OCI-LY1 (cell line): ENCODE measurements at regions not wholly inside any gene's neighbourhood (a gene's known extent, or its start where the extent isn't known, plus 50 kb on each side); places are given as distances from the start of the nearest gene placed in this dataset.
A peak's percentile ranks its signal among the peaks of the same experiment; 100 is the strongest.

Experiments used
- H2AFZ ChIP-seq: fragments of 200-600 bp; sonication (generic), shearing (Covaris generic); 2 replicates; pipeline ENCODE4 v1.6.0; 2014; ENCODE audit warnings: antibody characterized with exemption, mild to moderate bottlenecking, low read length
- H3F3A ChIP-seq: fragments of 200-600 bp; sonication (generic), shearing (Covaris generic); 2 replicates; pipeline ENCODE4 v1.6.0; 2014; ENCODE audit warnings: mild to moderate bottlenecking, antibody characterized with exemption, low read length, moderate library complexity; ENCODE audit not compliant: insufficient read depth
- H3K27ac ChIP-seq: fragments of 200-600 bp; sonication (generic); 2 replicates; pipeline ENCODE4 v1.5.1; 2014; ENCODE audit warnings: low read length, mixed run types, mild to moderate bottlenecking, low read depth; ENCODE audit not compliant: poor library complexity, severe bottlenecking
- H3K27me3 ChIP-seq: fragments of 200-600 bp; sonication (generic); 2 replicates; pipeline ENCODE4 v1.6.0; 2014; ENCODE audit warnings: antibody characterized with exemption, mild to moderate bottlenecking, low read length, moderate library complexity; ENCODE audit not compliant: insufficient read depth
- H3K36me3 ChIP-seq: fragments of 200-600 bp; sonication (generic); 2 replicates; pipeline ENCODE4 v1.6.1; 2014; ENCODE audit warnings: mild to moderate bottlenecking, antibody characterized with exemption, low read length, moderate library complexity, mixed read lengths; ENCODE audit not compliant: insufficient read depth
- H3K4me1 ChIP-seq: fragments of 200-600 bp; sonication (generic); 2 replicates; pipeline ENCODE4 v1.5.1; 2014; ENCODE audit warnings: mild to moderate bottlenecking, low read length, moderate library complexity; ENCODE audit not compliant: insufficient read depth, severe bottlenecking
- H3K4me2 ChIP-seq: fragments of 200-600 bp; sonication (generic), shearing (Covaris generic); 2 replicates; pipeline ENCODE4 v1.6.1; 2014; ENCODE audit warnings: low read length
- H3K4me3 ChIP-seq: fragments of 200-600 bp; sonication (generic); 2 replicates; pipeline ENCODE4 v1.5.1; 2014; ENCODE audit warnings: low read length, low read depth, mild to moderate bottlenecking, mixed read lengths; ENCODE audit not compliant: poor library complexity, severe bottlenecking
- H3K79me2 ChIP-seq: fragments of 200-600 bp; shearing (Covaris generic); 2 replicates; pipeline ENCODE4 v1.6.1; 2016; ENCODE audit warnings: mixed run types, low read length, mixed read lengths; ENCODE audit not compliant: insufficient read depth
- H3K9ac ChIP-seq: fragments of 200-600 bp; sonication (generic), shearing (Covaris generic); 2 replicates; pipeline ENCODE4 v1.6.1; 2014; ENCODE audit warnings: mild to moderate bottlenecking, low read length, mixed read lengths
- H3K9me2 ChIP-seq: fragments of 200-600 bp; sonication (generic), shearing (Covaris generic); 2 replicates; pipeline ENCODE4 v1.6.1; 2014; ENCODE audit warnings: low read depth, mild to moderate bottlenecking, low read length, mixed read lengths
- H3K9me3 ChIP-seq: fragments of 200-600 bp; shearing (Covaris generic); 2 replicates; pipeline ENCODE4 v1.6.1; 2014; ENCODE audit warnings: low read length, mixed read lengths
- H4K20me1 ChIP-seq: fragments of 200-600 bp; sonication (generic), shearing (Covaris generic); 2 replicates; pipeline ENCODE4 v1.6.0; 2016; ENCODE audit warnings: mild to moderate bottlenecking, low read length; ENCODE audit not compliant: insufficient read depth
- CTCF ChIP-seq: fragments of 200-600 bp; sonication (generic), shearing (Covaris generic); IDR thresholded peaks from 2 replicates; pipeline ENCODE4 v1.5.1; 2017; ENCODE audit warnings: mild to moderate bottlenecking, antibody characterized with exemption, low read length, moderate library complexity, mixed read lengths
- EZH2 ChIP-seq: fragments of 200-600 bp; sonication (generic), shearing (Covaris generic); IDR thresholded peaks from 2 replicates; pipeline ENCODE4 v1.8.0; 2017; ENCODE audit warnings: borderline replicate concordance, mixed run types, mild to moderate bottlenecking, antibody characterized with exemption, low read length, moderate library complexity, mixed read lengths

- peak overlapping the region; percentile 24; the same call in 1 of the 2 replicates for H3K4me2 ChIP-seq
- no peaks in the 10 kb centered on the region for H3K27me3 ChIP-seq
- no peaks in the 10 kb centered on the region for H4K20me1 ChIP-seq
- H3K9ac ChIP-seq, result no peak overlapping the region; the same call in 1 of the 2 replicates
- TF ChIP-seq EZH2 (no peak), CTCF (no peak)
- H3F3A ChIP-seq, result no peaks in the 10 kb centered on the region
- H3K4me1 ChIP-seq, result peaks cover 34% of the 10 kb centered on the region
- H3K27ac ChIP-seq, result peak overlapping the region; percentile 67
- H3K4me3 ChIP-seq, result no peak overlapping the region
- H3K9me3 ChIP-seq, result no peaks in the 10 kb centered on the region
- H3K36me3 ChIP-seq, result no peaks in the 10 kb centered on the region
- no peaks in the 10 kb centered on the region for H3K79me2 ChIP-seq
- no peak overlapping the region for H2AFZ ChIP-seq
- no peaks in the 10 kb centered on the region for H3K9me2 ChIP-seq
These were observed 73.7 kb upstream of the MED9 start for GRCh38 chr17:17403065-17403464.

- Histone ChIP-seq H2AFZ (no peak overlapping the region), H3K36me3 (no peaks in the 10 kb centered on the region), H3K27me3 (no peaks in the 10 kb centered on the region), H3K9me3 (no peaks in the 10 kb centered on the region), H3K27ac (peak overlapping the region; percentile 67), H3K9ac (no peak overlapping the region; the same call in 1 of the 2 replicates), H3K4me1 (peaks cover 34% of the 10 kb centered on the region), H3K9me2 (no peaks in the 10 kb centered on the region), H3K4me3 (peak overlapping the region; percentile 9), H3F3A (no peaks in the 10 kb centered on the region), H4K20me1 (no peaks in the 10 kb centered on the region), H3K79me2 (no peaks in the 10 kb centered on the region), H3K4me2 (peak overlapping the region; percentile 24; the same call in 1 of the 2 replicates)
- TF ChIP-seq CTCF (no peak), EZH2 (no peak)
These were observed 72.8 kb upstream of the MED9 start for GRCh38 chr17:17403899-17404576.

GRCh38 chr17:17405673-17406072 lies 71.1 kb upstream of the MED9 start:
- H2AFZ ChIP-seq, result no peak overlapping the region
- no peaks in the 10 kb centered on the region for H3F3A ChIP-seq
- H3K9me2 ChIP-seq, result no peaks in the 10 kb centered on the region
- no peaks in the 10 kb centered on the region for H3K36me3 ChIP-seq
- no peaks in the 10 kb centered on the region for H4K20me1 ChIP-seq
- H3K27me3 ChIP-seq, result 0 out of 2 replicates have a peak, but pooled peaks cover 2% of the 10 kb centered on the region
- TF ChIP-seq CTCF (no peak), EZH2 (no peak)
- H3K27ac ChIP-seq, result no peak overlapping the region
- no peak overlapping the region for H3K4me3 ChIP-seq
- H3K9ac ChIP-seq, result no peak overlapping the region
- H3K4me2 ChIP-seq, result no peak overlapping the region
- no peaks in the 10 kb centered on the region for H3K9me3 ChIP-seq
- H3K4me1 ChIP-seq, result peaks cover 34% of the 10 kb centered on the region
- H3K79me2 ChIP-seq, result no peaks in the 10 kb centered on the region
